K562 (cell line): ENCODE measurements at regions not wholly inside any gene's neighbourhood (a gene's known extent, or its start where the extent isn't known, plus 50 kb on each side); places are given as distances from the start of the nearest gene placed in this dataset.

Experiments used
- ATAC-seq: fragments of 200-7000 bp; cut with Tn5 transposase; 3 replicates; pipeline ENCODE4 v1.9.1; 2020; ENCODE audit warnings: moderate library complexity
- BruUV-seq: library from RNA; stranded (reverse); fragments of 400-500 nt; replicated peaks from 2 replicates; lab custom pipeline; 2021; lab: Mats Ljungman, UMichigan
- CTCF ChIA-PET: fragments of 300-600 bp; formaldehyde crosslinking; extraction: SDS; loops from one replicate; lab custom pipeline; 2021; ENCODE audit warnings: low intra/inter-chr PET ratio; lab: Yijun Ruan, JAX
- POLR2A ChIA-PET: fragments of 300-600, 350-650 bp; sonication (Branson Sonifier 250); formaldehyde crosslinking; extraction: SDS; loops from one replicate; lab custom pipeline; 2021; ENCODE audit warnings: antibody characterized with exemption, inconsistent platforms; lab: Yijun Ruan, JAX
- DNase-seq, 4 experiments: peaks; one replicate each; pipeline versions ENCODE4 v3.0.0 to v3.0.0-alpha.2; 2011 to 2018; ENCODE audit warnings: low spot score in 3 of 4, mixed read lengths in 3 of 4; ENCODE audit errors: extremely low read depth in 1 of 4
- FAIRE-seq: peaks from 2 replicates; lab custom pipeline; 2011; peaks lifted over from hg19 to GRCh38; lab: Jason Lieb, UNC
- H2AFZ ChIP-seq: 2 replicates; pipeline ENCODE4 v1.6.0; 2011; ENCODE audit warnings: low read depth, low read length, control low read depth, inconsistent platforms
- H3K27ac ChIP-seq: fragments of 200-600 bp; 3 replicates; pipeline ENCODE4 v1.8.0; 2011; ENCODE audit warnings: low read depth, mild to moderate bottlenecking, control low read depth, inconsistent platforms, low read length, moderate library complexity, mixed read lengths; ENCODE audit errors: extremely low read depth
- H3K27me3 ChIP-seq, 2 experiments: fragments of 300-600 bp in 1 of 2; 2 replicates in 1 of 2; 3 replicates in 1 of 2; pipeline versions ENCODE4 v1.6.0 to v1.8.0; 2011; ENCODE audit warnings: inconsistent platforms in 2 of 2, low read length in 2 of 2, mild to moderate bottlenecking in 1 of 2, mixed read lengths in 1 of 2, moderate library complexity in 1 of 2; ENCODE audit not compliant: control insufficient read depth in 2 of 2, insufficient read depth in 2 of 2
- H3K36me3 ChIP-seq: fragments of 300-600 bp; 3 replicates; pipeline ENCODE4 v1.8.0; 2011; ENCODE audit warnings: mild to moderate bottlenecking, low read length, inconsistent platforms; ENCODE audit not compliant: control insufficient read depth, insufficient read depth
- H3K4me1 ChIP-seq, 2 experiments: fragments of 200-600 bp in 1 of 2; replicated peaks in 1 of 2; 2 replicates in 1 of 2; 3 replicates in 1 of 2; pipeline versions ENCODE4 v1.5.1 to v1.8.0; 2011; ENCODE audit warnings: inconsistent platforms in 2 of 2, low read length in 2 of 2, mild to moderate bottlenecking in 1 of 2, mixed read lengths in 1 of 2, moderate library complexity in 1 of 2; ENCODE audit not compliant: control insufficient read depth in 2 of 2, insufficient read depth in 2 of 2
- H3K4me2 ChIP-seq: 2 replicates; pipeline ENCODE4 v1.6.1; 2011; ENCODE audit warnings: low read length, control low read depth, inconsistent platforms, mixed read lengths; ENCODE audit not compliant: insufficient read depth
- H3K4me3 ChIP-seq: fragments of 200-600 bp; sonication (generic), shearing (Covaris generic); 2 replicates; pipeline ENCODE4 v1.5.1; 2016; ENCODE audit warnings: control low read depth, inconsistent platforms
- H3K79me2 ChIP-seq: fragments of 200-600 bp; 3 replicates; pipeline ENCODE4 v1.8.0; 2011; ENCODE audit warnings: low read length, inconsistent platforms; ENCODE audit not compliant: control insufficient read depth, insufficient read depth
- H3K9ac ChIP-seq, 2 experiments: 2 replicates each; pipeline versions ENCODE4 v1.6.0 to v1.6.1; 2011; ENCODE audit warnings: low read depth in 2 of 2, low read length in 2 of 2, control low read depth in 1 of 2, inconsistent platforms in 1 of 2, mild to moderate bottlenecking in 1 of 2, mixed read lengths in 1 of 2; ENCODE audit not compliant: insufficient read depth in 1 of 2
- H3K9me1 ChIP-seq: one replicate; pipeline ENCODE4 v1.6.0; 2011; ENCODE audit warnings: inconsistent platforms, mild to moderate bottlenecking, low read length, moderate library complexity; ENCODE audit not compliant: control insufficient read depth, insufficient read depth
- H3K9me3 ChIP-seq: replicated peaks from 2 replicates; pipeline ENCODE4 v1.5.1; 2011; ENCODE audit warnings: low read depth, low read length, inconsistent platforms; ENCODE audit not compliant: control insufficient read depth, insufficient read depth
- H4K20me1 ChIP-seq: replicated peaks from 2 replicates; pipeline ENCODE4 v1.6.1; 2011; ENCODE audit warnings: low read length, inconsistent platforms, mixed read lengths; ENCODE audit not compliant: control insufficient read depth, insufficient read depth
- CBFB ChIP-seq: sonication (generic); formaldehyde crosslinking; IDR thresholded peaks from 2 replicates; pipeline ENCODE4 v1.4.0; 2020; ENCODE audit warnings: mild to moderate bottlenecking, missing genetic modification reagents
- CHD1 ChIP-seq: fragments of 200-600 bp; sonication (generic); IDR thresholded peaks from one replicate; pipeline ENCODE4 v1.6.1; 2012; ENCODE audit warnings: mild to moderate bottlenecking, moderate library complexity, low read length, inconsistent platforms
- ELF1 ChIP-seq: fragments of 200-800 bp; sonication (Bioruptor generic); IDR thresholded peaks from 2 replicates; pipeline ENCODE4 v1.6.1; 2016; ENCODE audit warnings: missing genetic modification characterization, missing compliant biosample characterization
- GATAD2A ChIP-seq: fragments of 450-650 bp; IDR thresholded peaks from 2 replicates; pipeline ENCODE4 v1.6.1; 2017
- MBD2 ChIP-seq: sonication (generic); IDR thresholded peaks from 2 replicates; pipeline ENCODE4 v1.6.1; 2016; ENCODE audit warnings: low read depth, borderline replicate concordance
- NFATC3 ChIP-seq: fragments of 450-650 bp; IDR thresholded peaks from 2 replicates; pipeline ENCODE4 v1.6.1; 2017; ENCODE audit warnings: mild to moderate bottlenecking
- SOX6 ChIP-seq: fragments of 450-650 bp; IDR thresholded peaks from 2 replicates; pipeline ENCODE4 v1.6.1; 2014; ENCODE audit warnings: mild to moderate bottlenecking
- SPI1 ChIP-seq: IDR thresholded peaks from 2 replicates; pipeline ENCODE4 v1.6.1; 2011; ENCODE audit warnings: low read depth, low read length, control low read depth, borderline replicate concordance
- TSC22D4 ChIP-seq: fragments of 450-650 bp; IDR thresholded peaks from 2 replicates; pipeline ENCODE4 v1.6.1; 2016; ENCODE audit warnings: missing genetic modification characterization, missing biosample characterization, control low read depth
- WHSC1 ChIP-seq: IDR thresholded peaks from one replicate; pipeline ENCODE4 v1.6.1; 2012; ENCODE audit warnings: low read length, control low read depth, inconsistent platforms
- XRCC3 ChIP-seq: fragments of 450-650 bp; IDR thresholded peaks from 2 replicates; pipeline ENCODE4 v1.6.1; 2017; ENCODE audit warnings: mild to moderate bottlenecking, moderate library complexity
- ZBTB8A ChIP-seq: fragments of 450-650 bp; IDR thresholded peaks from 2 replicates; pipeline ENCODE4 v1.6.1; 2018; ENCODE audit warnings: mild to moderate bottlenecking, moderate library complexity; ENCODE audit not compliant: partially characterized antibody
- ZNF140 ChIP-seq: fragments of 250-450 bp; sonication (Bioruptor Pico); IDR thresholded peaks from 2 replicates; pipeline ENCODE4 v1.8.0; 2021; ENCODE audit warnings: moderate library complexity, mild to moderate bottlenecking, inconsistent platforms
- ZNF436 ChIP-seq: fragments of 250-450, 450-650 bp; sonication (Bioruptor Pico); formaldehyde crosslinking; IDR thresholded peaks from 2 replicates; pipeline ENCODE4 v1.7.0; 2020; ENCODE audit warnings: mild to moderate bottlenecking
- ZNF785 ChIP-seq: fragments of 250-450 bp; sonication (Bioruptor Pico); IDR thresholded peaks from 2 replicates; pipeline ENCODE4 v1.4.0; 2020; ENCODE audit warnings: mild to moderate bottlenecking
- WGBS: fragments of 100-300 bp; shearing (Covaris generic); methylation state at CpG from one replicate; pipeline ENCODE4 v1.1.6; 2016; ENCODE audit warnings: low coverage, mixed read lengths; ENCODE audit not compliant: insufficient coverage; ENCODE audit errors: missing lambda C conversion rate; 5-methylcytosine and 5-hydroxymethylcytosine counted together
- in situ Hi-C: fragments of 300-500 bp; cut with MboI; formaldehyde crosslinking; loops from 4 replicates; pipeline ENCODE4 v1.15.0; 2018; ENCODE audit warnings: inconsistent platforms, mixed read lengths
- intact Hi-C: fragments of 100-400 bp; cut with micrococcal nuclease; formaldehyde crosslinking; loops from 2 replicates; pipeline ENCODE4 v1.14.2; 2022

GRCh38 chr3:20543535-20544226, 357.7 kb upstream of the SGO1 start:
- no TSS peak for BruUV-seq
- ATAC-seq (no peak), DNase-seq (no peak), FAIRE-seq (no peak)
- no peak for TF ChIP-seq ZNF140
- TF ChIP-seq ZBTB8A: no peak
- no peak for TF ChIP-seq CHD1
- TF ChIP-seq CBFB (CRISPR knock-in tag): no peak
- TF ChIP-seq ELF1 (tag): no peak
- no peak for TF ChIP-seq WHSC1
- TF ChIP-seq XRCC3: no peak
- no peak for TF ChIP-seq ZNF436 (CRISPR knock-in tag)
- no peak for TF ChIP-seq MBD2
- no peak for TF ChIP-seq SOX6
- TF ChIP-seq SPI1: no peak
- TF ChIP-seq NFATC3: no peak
- TF ChIP-seq GATAD2A: no peak
- no peak for TF ChIP-seq TSC22D4
- no peak for TF ChIP-seq ZNF785 (CRISPR knock-in tag)
- Histone ChIP-seq H3K9ac (no peak overlapping the region), H2AFZ (no peak overlapping the region), H3K9me3 (no peaks in the 10 kb centered on the region), H3K4me1 (no peaks in the 10 kb centered on the region; a peak in 1 of 5 replicates), H3K9me1 (no peaks in the 10 kb centered on the region), H3K4me2 (no peak overlapping the region), H4K20me1 (no peaks in the 10 kb centered on the region), H3K36me3 (no peaks in the 10 kb centered on the region), H3K79me2 (no peaks in the 10 kb centered on the region), H3K27me3 (no peaks in the 10 kb centered on the region), H3K4me3 (no peak overlapping the region), H3K27ac (no peak overlapping the region)
- in situ Hi-C loops (no loop called here), intact Hi-C loops (no loop called here)
- ChIA-PET POLR2A (interaction anchor here (1.5 kb wide), 1 partner anchor 11 kb away, joined by 3 read pairs; no protein-coding TSS in a partner anchor), CTCF (no interaction called here)
- WGBS: 3% methylated on average over 5 of the region's 5 CpGs
